ENCODE measurements at regions not wholly inside any gene's neighbourhood (a gene's known extent, or its start where the extent isn't known, plus 50 kb on each side); places are given as distances from the start of the nearest gene placed in this dataset.

GRCh38 chr2:155810411-155810810 lies 522.1 kb downstream of the NR4A2 start:
- no peaks in the 10 kb centered on the region for H3K36me3 ChIP-seq (ENCODE audit: control insufficient read depth in 2 of 2, insufficient read depth in 2 of 2, low read length in 2 of 2)
- H3K27me3 ChIP-seq (ENCODE audit: control insufficient read depth in 2 of 2, insufficient read depth in 2 of 2, low read length in 2 of 2) = no peaks in the 10 kb centered on the region
- no peak overlapping the region for H3K27ac ChIP-seq (ENCODE audit: low read depth in 2 of 2, low read length in 2 of 2)
- H3K9ac ChIP-seq (ENCODE audit: low read depth in 1 of 2, low read length in 2 of 2) = no peak overlapping the region
- H3K9me3 ChIP-seq (ENCODE audit: control insufficient read depth in 2 of 2, low read length in 2 of 2) = no peaks in the 10 kb centered on the region
- H3K4me1 ChIP-seq (ENCODE audit: control insufficient read depth in 2 of 2, insufficient read depth in 2 of 2, low read length in 2 of 2) = no peaks in the 10 kb centered on the region
- no peak overlapping the region for H3K4me3 ChIP-seq (ENCODE audit: low read length in 2 of 2)

- no peaks in the 10 kb centered on the region for H3K9me3 ChIP-seq (ENCODE audit: control insufficient read depth in 2 of 2, low read length in 2 of 2)
- H3K36me3 ChIP-seq (ENCODE audit: control insufficient read depth in 2 of 2, insufficient read depth in 2 of 2, low read length in 2 of 2) = no peaks in the 10 kb centered on the region
- no peak overlapping the region for H3K4me3 ChIP-seq (ENCODE audit: low read length in 2 of 2)
- H3K27me3 ChIP-seq (ENCODE audit: control insufficient read depth in 2 of 2, insufficient read depth in 2 of 2, low read length in 2 of 2) = no peaks in the 10 kb centered on the region
- no peaks in the 10 kb centered on the region for H3K4me1 ChIP-seq (ENCODE audit: control insufficient read depth in 2 of 2, insufficient read depth in 2 of 2, low read length in 2 of 2)
- no peak overlapping the region for H3K27ac ChIP-seq (ENCODE audit: low read depth in 2 of 2, low read length in 2 of 2)
- H3K9ac ChIP-seq (ENCODE audit: low read depth in 1 of 2, low read length in 2 of 2) = no peak overlapping the region
Measured at GRCh38 chr2:155802888-155803287, 529.6 kb downstream of the NR4A2 start.

- Histone ChIP-seq H3K4me3 (ENCODE audit: low read length in 2 of 2) (no peak overlapping the region), H3K27me3 (ENCODE audit: control insufficient read depth in 2 of 2, insufficient read depth in 2 of 2, low read length in 2 of 2) (no peaks in the 10 kb centered on the region), H3K9ac (ENCODE audit: low read depth in 1 of 2, low read length in 2 of 2) (no peak overlapping the region), H3K9me3 (ENCODE audit: control insufficient read depth in 2 of 2, low read length in 2 of 2) (no peaks in the 10 kb centered on the region), H3K36me3 (ENCODE audit: control insufficient read depth in 2 of 2, insufficient read depth in 2 of 2, low read length in 2 of 2) (no peaks in the 10 kb centered on the region), H3K4me1 (ENCODE audit: control insufficient read depth in 2 of 2, insufficient read depth in 2 of 2, low read length in 2 of 2) (no peaks in the 10 kb centered on the region), H3K27ac (ENCODE audit: low read depth in 2 of 2, low read length in 2 of 2) (no peak overlapping the region)
Measured at GRCh38 chr2:155792666-155793065, 539.9 kb downstream of the NR4A2 start.

- Histone ChIP-seq H3K9me3 (ENCODE audit: control insufficient read depth in 2 of 2, low read length in 2 of 2) (no peaks in the 10 kb centered on the region), H3K36me3 (ENCODE audit: control insufficient read depth in 2 of 2, insufficient read depth in 2 of 2, low read length in 2 of 2) (no peaks in the 10 kb centered on the region), H3K27ac (ENCODE audit: low read depth in 2 of 2, low read length in 2 of 2) (no peak overlapping the region), H3K9ac (ENCODE audit: low read depth in 1 of 2, low read length in 2 of 2) (no peak overlapping the region), H3K27me3 (ENCODE audit: control insufficient read depth in 2 of 2, insufficient read depth in 2 of 2, low read length in 2 of 2) (no peaks in the 10 kb centered on the region), H3K4me3 (ENCODE audit: low read length in 2 of 2) (no peak overlapping the region), H3K4me1 (ENCODE audit: control insufficient read depth in 2 of 2, insufficient read depth in 2 of 2, low read length in 2 of 2) (no peaks in the 10 kb centered on the region)
Measured at GRCh38 chr2:155770516-155770915, 562.0 kb downstream of the NR4A2 start.

GRCh38 chr2:155766342-155767115 lies 566.0 kb downstream of the NR4A2 start:
- H3K36me3 ChIP-seq (ENCODE audit: control insufficient read depth in 2 of 2, insufficient read depth in 2 of 2, low read length in 2 of 2) = no peaks in the 10 kb centered on the region
- H3K9me3 ChIP-seq (ENCODE audit: control insufficient read depth in 2 of 2, low read length in 2 of 2) = no peaks in the 10 kb centered on the region
- H3K4me3 ChIP-seq (ENCODE audit: low read length in 2 of 2) = no peak overlapping the region
- H3K27me3 ChIP-seq (ENCODE audit: control insufficient read depth in 2 of 2, insufficient read depth in 2 of 2, low read length in 2 of 2) = no peaks in the 10 kb centered on the region
- H3K4me1 ChIP-seq (ENCODE audit: control insufficient read depth in 2 of 2, insufficient read depth in 2 of 2, low read length in 2 of 2) = no peaks in the 10 kb centered on the region
- H3K9ac ChIP-seq (ENCODE audit: low read depth in 1 of 2, low read length in 2 of 2) = no peak overlapping the region
- H3K27ac ChIP-seq (ENCODE audit: low read depth in 2 of 2, low read length in 2 of 2) = no peak overlapping the region

GRCh38 chr2:155755481-155755880 lies 577.0 kb downstream of the NR4A2 start:
- Histone ChIP-seq H3K36me3 (ENCODE audit: control insufficient read depth in 2 of 2, insufficient read depth in 2 of 2, low read length in 2 of 2) (no peaks in the 10 kb centered on the region), H3K27ac (ENCODE audit: low read depth in 2 of 2, low read length in 2 of 2) (no peak overlapping the region), H3K4me3 (ENCODE audit: low read length in 2 of 2) (no peak overlapping the region), H3K27me3 (ENCODE audit: control insufficient read depth in 2 of 2, insufficient read depth in 2 of 2, low read length in 2 of 2) (no peaks in the 10 kb centered on the region), H3K4me1 (ENCODE audit: control insufficient read depth in 2 of 2, insufficient read depth in 2 of 2, low read length in 2 of 2) (no peaks in the 10 kb centered on the region), H3K9me3 (ENCODE audit: control insufficient read depth in 2 of 2, low read length in 2 of 2) (no peaks in the 10 kb centered on the region), H3K9ac (ENCODE audit: low read depth in 1 of 2, low read length in 2 of 2) (no peak overlapping the region)

- Histone ChIP-seq H3K9ac (ENCODE audit: low read depth in 1 of 2, low read length in 2 of 2) (no peak overlapping the region), H3K27me3 (ENCODE audit: control insufficient read depth in 2 of 2, insufficient read depth in 2 of 2, low read length in 2 of 2) (no peaks in the 10 kb centered on the region), H3K36me3 (ENCODE audit: control insufficient read depth in 2 of 2, insufficient read depth in 2 of 2, low read length in 2 of 2) (no peaks in the 10 kb centered on the region), H3K27ac (ENCODE audit: low read depth in 2 of 2, low read length in 2 of 2) (no peak overlapping the region), H3K4me3 (ENCODE audit: low read length in 2 of 2) (no peak overlapping the region), H3K9me3 (ENCODE audit: control insufficient read depth in 2 of 2, low read length in 2 of 2) (no peaks in the 10 kb centered on the region), H3K4me1 (ENCODE audit: control insufficient read depth in 2 of 2, insufficient read depth in 2 of 2, low read length in 2 of 2) (no peaks in the 10 kb centered on the region)
Measured at GRCh38 chr2:155748131-155748530, 584.4 kb downstream of the NR4A2 start.

GRCh38 chr2:155747531-155747930 lies 585.0 kb downstream of the NR4A2 start:
- Histone ChIP-seq H3K9ac (ENCODE audit: low read depth in 1 of 2, low read length in 2 of 2) (no peak overlapping the region), H3K4me1 (ENCODE audit: control insufficient read depth in 2 of 2, insufficient read depth in 2 of 2, low read length in 2 of 2) (no peaks in the 10 kb centered on the region), H3K27ac (ENCODE audit: low read depth in 2 of 2, low read length in 2 of 2) (no peak overlapping the region), H3K4me3 (ENCODE audit: low read length in 2 of 2) (no peak overlapping the region), H3K36me3 (ENCODE audit: control insufficient read depth in 2 of 2, insufficient read depth in 2 of 2, low read length in 2 of 2) (no peaks in the 10 kb centered on the region), H3K9me3 (ENCODE audit: control insufficient read depth in 2 of 2, low read length in 2 of 2) (no peaks in the 10 kb centered on the region), H3K27me3 (ENCODE audit: control insufficient read depth in 2 of 2, insufficient read depth in 2 of 2, low read length in 2 of 2) (no peaks in the 10 kb centered on the region)

GRCh38 chr2:155733091-155733853 lies 599.2 kb downstream of the NR4A2 start:
- Histone ChIP-seq H3K4me1 (ENCODE audit: control insufficient read depth in 2 of 2, insufficient read depth in 2 of 2, low read length in 2 of 2) (no peaks in the 10 kb centered on the region), H3K9ac (ENCODE audit: low read depth in 1 of 2, low read length in 2 of 2) (no peak overlapping the region), H3K4me3 (ENCODE audit: low read length in 2 of 2) (no peak overlapping the region), H3K36me3 (ENCODE audit: control insufficient read depth in 2 of 2, insufficient read depth in 2 of 2, low read length in 2 of 2) (no peaks in the 10 kb centered on the region), H3K9me3 (ENCODE audit: control insufficient read depth in 2 of 2, low read length in 2 of 2) (no peaks in the 10 kb centered on the region), H3K27ac (ENCODE audit: low read depth in 2 of 2, low read length in 2 of 2) (no peak overlapping the region), H3K27me3 (ENCODE audit: control insufficient read depth in 2 of 2, insufficient read depth in 2 of 2, low read length in 2 of 2) (no peaks in the 10 kb centered on the region)

- no peak overlapping the region for H3K27ac ChIP-seq (ENCODE audit: low read depth in 2 of 2, low read length in 2 of 2)
- H3K9me3 ChIP-seq (ENCODE audit: control insufficient read depth in 2 of 2, low read length in 2 of 2) = no peaks in the 10 kb centered on the region
- H3K4me1 ChIP-seq (ENCODE audit: control insufficient read depth in 2 of 2, insufficient read depth in 2 of 2, low read length in 2 of 2) = no peaks in the 10 kb centered on the region
- no peak overlapping the region for H3K9ac ChIP-seq (ENCODE audit: low read depth in 1 of 2, low read length in 2 of 2)
- no peak overlapping the region for H3K4me3 ChIP-seq (ENCODE audit: low read length in 2 of 2)
- no peaks in the 10 kb centered on the region for H3K27me3 ChIP-seq (ENCODE audit: control insufficient read depth in 2 of 2, insufficient read depth in 2 of 2, low read length in 2 of 2)
- H3K36me3 ChIP-seq (ENCODE audit: control insufficient read depth in 2 of 2, insufficient read depth in 2 of 2, low read length in 2 of 2) = no peaks in the 10 kb centered on the region
Measured at GRCh38 chr2:155730804-155731203, 601.7 kb downstream of the NR4A2 start.

Data from mucosa of rectum (tissue), 2 donors.